ENCODE measurements at regions not wholly inside any gene's neighbourhood (a gene's known extent, or its start where the extent isn't known, plus 50 kb on each side); places are given as distances from the start of the nearest gene placed in this dataset.

- H3K9me3 Mint-ChIP-seq: no peaks in the 10 kb centered on the region
- POLR2A ChIA-PET: no interaction called here
- no peaks in the 10 kb centered on the region for H3K27me3 Mint-ChIP-seq
- H3K4me1 Mint-ChIP-seq: no peaks in the 10 kb centered on the region
- CTCF ChIA-PET: no interaction called here
- no peak overlapping the region for H3K27ac Mint-ChIP-seq
- H3K36me3 Mint-ChIP-seq (ENCODE audit: low read depth): no peaks in the 10 kb centered on the region
- no peak overlapping the region for H3K4me3 Mint-ChIP-seq
- DNase-seq: no peak
These were observed 535.5 kb downstream of the TNS1 start for GRCh38 chr2:217467331-217467730.

GRCh38 chr2:217466805-217467204 lies 536.0 kb downstream of the TNS1 start:
- Mint-ChIP-seq H3K4me3 (no peak overlapping the region), H3K36me3 (ENCODE audit: low read depth) (no peaks in the 10 kb centered on the region), H3K9me3 (no peaks in the 10 kb centered on the region), H3K4me1 (no peaks in the 10 kb centered on the region), H3K27ac (no peak overlapping the region), H3K27me3 (no peaks in the 10 kb centered on the region)
- ChIA-PET CTCF (no interaction called here), POLR2A (no interaction called here)
- DNase-seq: no peak

GRCh38 chr2:217466104-217466503 lies 536.7 kb downstream of the TNS1 start:
- H3K9me3 Mint-ChIP-seq: no peaks in the 10 kb centered on the region
- ChIA-PET POLR2A (no interaction called here), CTCF (no interaction called here)
- no peak overlapping the region for H3K27ac Mint-ChIP-seq
- no peaks in the 10 kb centered on the region for H3K4me1 Mint-ChIP-seq
- no peak for DNase-seq
- no peaks in the 10 kb centered on the region for H3K27me3 Mint-ChIP-seq
- H3K4me3 Mint-ChIP-seq: no peak overlapping the region
- H3K36me3 Mint-ChIP-seq (ENCODE audit: low read depth): no peaks in the 10 kb centered on the region

- DNase-seq: no peak
- Mint-ChIP-seq H3K27ac (no peak overlapping the region), H3K36me3 (ENCODE audit: low read depth) (no peaks in the 10 kb centered on the region), H3K27me3 (no peaks in the 10 kb centered on the region), H3K4me1 (no peaks in the 10 kb centered on the region), H3K9me3 (no peaks in the 10 kb centered on the region), H3K4me3 (no peak overlapping the region)
- ChIA-PET POLR2A (no interaction called here), CTCF (no interaction called here)
These were observed 537.7 kb downstream of the TNS1 start for GRCh38 chr2:217465100-217465499.

GRCh38 chr2:217463402-217464075 lies 539.3 kb downstream of the TNS1 start:
- H3K9me3 Mint-ChIP-seq: no peaks in the 10 kb centered on the region
- H3K27ac Mint-ChIP-seq: no peak overlapping the region
- ChIA-PET CTCF (no interaction called here), POLR2A (no interaction called here)
- no peaks in the 10 kb centered on the region for H3K27me3 Mint-ChIP-seq
- H3K4me3 Mint-ChIP-seq: no peak overlapping the region
- no peak for DNase-seq
- H3K4me1 Mint-ChIP-seq: no peaks in the 10 kb centered on the region
- H3K36me3 Mint-ChIP-seq (ENCODE audit: low read depth): no peaks in the 10 kb centered on the region

- DNase-seq: no peak
- H3K4me1 Mint-ChIP-seq: no peaks in the 10 kb centered on the region
- H3K27ac Mint-ChIP-seq: no peak overlapping the region
- H3K9me3 Mint-ChIP-seq: no peaks in the 10 kb centered on the region
- H3K4me3 Mint-ChIP-seq: no peak overlapping the region
- ChIA-PET POLR2A (no interaction called here), CTCF (no interaction called here)
- no peaks in the 10 kb centered on the region for H3K36me3 Mint-ChIP-seq (ENCODE audit: low read depth)
- no peaks in the 10 kb centered on the region for H3K27me3 Mint-ChIP-seq
These were observed 540.7 kb downstream of the TNS1 start for GRCh38 chr2:217462121-217462520.

- DNase-seq: no peak
- Mint-ChIP-seq H3K4me3 (no peak overlapping the region), H3K27me3 (no peaks in the 10 kb centered on the region), H3K27ac (no peak overlapping the region), H3K36me3 (ENCODE audit: low read depth) (no peaks in the 10 kb centered on the region), H3K4me1 (no peaks in the 10 kb centered on the region), H3K9me3 (no peaks in the 10 kb centered on the region)
- ChIA-PET CTCF (no interaction called here), POLR2A (no interaction called here)
These were observed 541.1 kb downstream of the TNS1 start for GRCh38 chr2:217461674-217462073.

- POLR2A ChIA-PET: no interaction called here
- CTCF ChIA-PET: interaction anchor here (0.7 kb wide), 1 partner anchor 16 kb away, joined by 3 read pairs; no protein-coding TSS in a partner anchor
- H3K4me1 Mint-ChIP-seq: no peaks in the 10 kb centered on the region
These were observed 543.0 kb downstream of the TNS1 start for GRCh38 chr2:217459680-217460405.

GRCh38 chr2:217459016-217459415 lies 543.8 kb downstream of the TNS1 start:
- no peak for DNase-seq
- ChIA-PET CTCF (no interaction called here), POLR2A (no interaction called here)
- Mint-ChIP-seq H3K4me1 (no peaks in the 10 kb centered on the region), H3K9me3 (no peaks in the 10 kb centered on the region), H3K4me3 (no peak overlapping the region), H3K36me3 (ENCODE audit: low read depth) (no peaks in the 10 kb centered on the region), H3K27me3 (no peaks in the 10 kb centered on the region), H3K27ac (no peak overlapping the region)

More at GRCh38 chr2:217459680-217460405, 543.0 kb downstream of the TNS1 start:
- H3K4me3 Mint-ChIP-seq: no peak overlapping the region
- DNase-seq: no peak
- no peaks in the 10 kb centered on the region for H3K9me3 Mint-ChIP-seq
- no peaks in the 10 kb centered on the region for H3K27me3 Mint-ChIP-seq
- H3K27ac Mint-ChIP-seq: no peak overlapping the region
- no peaks in the 10 kb centered on the region for H3K36me3 Mint-ChIP-seq (ENCODE audit: low read depth)

GRCh38 chr2:217456016-217456415 lies 546.8 kb downstream of the TNS1 start:
- H3K27ac Mint-ChIP-seq: no peak overlapping the region
- CTCF ChIA-PET: no interaction called here

GRCh38 chr2:217452928-217453327 lies 549.9 kb downstream of the TNS1 start:
- Mint-ChIP-seq H3K36me3 (ENCODE audit: low read depth) (no peaks in the 10 kb centered on the region), H3K27ac (no peak overlapping the region), H3K4me3 (no peak overlapping the region), H3K9me3 (no peaks in the 10 kb centered on the region), H3K4me1 (no peaks in the 10 kb centered on the region), H3K27me3 (no peaks in the 10 kb centered on the region)
- ChIA-PET CTCF (no interaction called here), POLR2A (no interaction called here)
- DNase-seq: no peak

More at GRCh38 chr2:217456016-217456415, 546.8 kb downstream of the TNS1 start:
- Mint-ChIP-seq H3K27me3 (no peaks in the 10 kb centered on the region), H3K36me3 (ENCODE audit: low read depth) (no peaks in the 10 kb centered on the region), H3K9me3 (no peaks in the 10 kb centered on the region), H3K4me3 (no peak overlapping the region), H3K4me1 (no peaks in the 10 kb centered on the region)
- POLR2A ChIA-PET: no interaction called here
- no peak for DNase-seq

- DNase-seq: no peak
- CTCF ChIA-PET: no interaction called here
These were observed 551.1 kb downstream of the TNS1 start for GRCh38 chr2:217451666-217452065.

GRCh38 chr2:217449444-217449843 lies 553.4 kb downstream of the TNS1 start:
- Mint-ChIP-seq H3K36me3 (ENCODE audit: low read depth) (no peaks in the 10 kb centered on the region), H3K27ac (no peak overlapping the region), H3K4me1 (no peaks in the 10 kb centered on the region), H3K9me3 (no peaks in the 10 kb centered on the region), H3K27me3 (no peaks in the 10 kb centered on the region), H3K4me3 (no peak overlapping the region)
- POLR2A ChIA-PET: no interaction called here
- CTCF ChIA-PET: no interaction called here
- no peak for DNase-seq

More at GRCh38 chr2:217451666-217452065, 551.1 kb downstream of the TNS1 start:
- Mint-ChIP-seq H3K9me3 (no peaks in the 10 kb centered on the region), H3K4me1 (no peaks in the 10 kb centered on the region), H3K36me3 (ENCODE audit: low read depth) (no peaks in the 10 kb centered on the region), H3K27ac (no peak overlapping the region), H3K27me3 (no peaks in the 10 kb centered on the region), H3K4me3 (no peak overlapping the region)
- POLR2A ChIA-PET: no interaction called here

GRCh38 chr2:217448860-217449259 lies 553.9 kb downstream of the TNS1 start:
- Mint-ChIP-seq H3K4me3 (no peak overlapping the region), H3K9me3 (no peaks in the 10 kb centered on the region), H3K27me3 (no peaks in the 10 kb centered on the region), H3K4me1 (no peaks in the 10 kb centered on the region), H3K36me3 (ENCODE audit: low read depth) (no peaks in the 10 kb centered on the region), H3K27ac (no peak overlapping the region)
- ChIA-PET CTCF (no interaction called here), POLR2A (no interaction called here)
- no peak for DNase-seq

Measured in activated CD4-positive, alpha-beta memory T cell treated with anti-CD3 and anti-CD28 coated beads, Interleukin-2, amount 10 ng/mL, durations not matched to agents 7 days and 5 days (primary cell).